Embryonic facial prominence (tissue), 1 donor: ENCODE measurements at regions not wholly inside any gene's neighbourhood (a gene's known extent, or its start where the extent isn't known, plus 50 kb on each side); places are given as distances from the start of the nearest gene placed in this dataset.

Experiments used
- DNase-seq: peaks from one replicate; pipeline ENCODE4 v3.0.0-alpha.2; 2016; ENCODE audit errors: extremely low spot score

DNA sequence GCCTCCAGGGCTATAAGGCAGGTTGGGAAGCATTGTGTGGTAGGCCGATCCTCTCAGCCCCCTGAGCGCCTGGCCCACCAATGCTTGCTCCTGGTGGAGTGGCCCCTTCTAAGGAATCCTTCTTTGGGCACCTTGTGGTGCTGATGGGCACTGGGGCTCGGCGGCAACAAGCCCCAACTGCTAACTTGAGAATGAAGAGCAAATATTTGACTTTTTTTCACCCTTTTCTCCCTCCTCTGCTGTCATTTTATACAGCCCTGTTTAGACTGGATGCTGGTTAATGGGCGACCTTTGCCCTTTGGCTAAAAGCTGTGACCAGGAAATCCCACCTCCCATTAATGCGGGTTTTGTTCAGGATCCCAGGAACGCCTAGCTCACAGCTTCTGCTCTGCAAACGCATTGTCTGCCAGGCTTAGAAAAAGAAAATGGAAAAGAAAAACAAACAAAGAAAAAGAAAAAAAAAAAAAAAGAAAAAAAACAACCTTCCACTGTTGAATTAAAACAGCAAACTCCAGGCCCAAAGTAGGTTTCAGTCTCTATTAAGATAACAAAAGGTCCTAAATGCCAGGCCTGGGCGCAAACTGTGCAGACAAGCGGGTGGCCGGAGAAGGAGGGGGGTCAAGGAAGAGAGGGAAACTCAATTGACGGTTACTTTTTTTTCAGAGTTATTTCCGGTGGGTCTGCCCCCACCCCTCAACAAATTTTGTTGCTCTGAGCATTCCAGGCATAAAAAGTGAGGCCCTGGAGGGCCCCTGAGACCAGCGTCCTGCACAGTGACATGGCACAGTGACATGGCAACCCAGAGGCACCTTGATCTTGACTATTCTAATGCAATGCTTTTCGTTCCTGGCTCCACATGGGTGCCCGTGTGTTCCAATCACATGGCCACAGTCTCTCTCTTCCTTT lies 301.4 kb downstream of the MAF start:
- no peak for DNase-seq

DNA sequence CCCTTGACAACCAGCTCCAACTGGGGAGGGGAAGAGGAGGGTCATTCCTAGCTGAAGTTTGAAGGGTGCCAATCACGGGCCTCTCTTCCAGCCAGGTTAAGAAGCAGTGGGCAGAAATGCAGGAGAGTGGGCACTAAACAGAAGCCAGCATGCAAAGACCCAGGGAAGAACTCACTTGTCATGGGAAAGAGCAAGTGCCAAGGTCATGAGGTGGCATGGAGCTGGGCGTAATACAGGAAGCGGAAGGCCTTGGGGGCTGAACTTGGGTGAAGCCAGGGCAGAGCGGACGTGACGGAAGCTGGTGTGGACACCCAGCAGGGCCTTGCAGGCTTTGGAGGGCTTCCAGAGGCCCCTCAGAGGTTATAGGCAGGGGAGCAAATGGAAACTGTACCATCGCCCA lies 302.1 kb downstream of the MAF start:
- no peak for DNase-seq

- DNase-seq: no peak
Measured at GRCh38 chr16:79297805-79298204, 302.7 kb downstream of the MAF start.

DNA sequence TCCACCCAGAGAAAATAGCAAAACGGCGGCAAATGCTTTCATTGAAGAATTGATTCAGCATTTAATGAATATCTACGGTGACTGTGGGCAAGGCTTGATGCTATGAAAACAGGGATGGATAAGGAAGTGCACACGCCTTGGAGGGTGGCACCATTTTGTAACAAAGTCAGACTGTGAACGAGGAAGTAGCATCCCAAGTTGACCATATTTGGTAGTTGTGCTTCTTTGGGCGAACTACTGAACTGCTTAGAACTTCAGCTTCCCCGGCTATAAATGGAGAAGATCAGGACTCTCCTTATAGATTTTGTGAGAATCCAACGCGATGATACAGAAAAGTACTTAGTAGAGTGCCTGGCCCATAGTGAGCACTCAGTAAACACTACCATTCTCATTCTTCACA lies 303.2 kb downstream of the MAF start:
- DNase-seq: no peak

DNA sequence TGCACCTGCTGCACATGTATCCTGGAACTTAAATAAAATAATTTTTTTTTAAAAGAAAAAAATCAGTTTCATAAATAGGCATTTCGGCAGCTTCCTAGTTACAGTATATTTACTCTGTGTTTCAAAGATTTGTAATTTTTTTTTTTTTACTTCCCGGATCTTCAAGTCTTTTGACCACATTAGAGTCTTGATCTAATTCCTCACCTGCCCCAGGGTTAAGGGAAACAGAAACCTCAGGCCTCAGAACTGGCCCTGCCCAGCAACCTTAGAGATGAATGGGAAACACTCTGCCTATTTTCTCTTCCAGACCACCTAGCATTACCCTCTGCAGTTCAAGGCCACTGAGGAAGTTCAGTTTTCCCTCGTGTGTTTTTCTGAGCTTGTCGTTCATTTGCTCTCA lies 304.0 kb downstream of the MAF start:
- DNase-seq: no peak

DNA sequence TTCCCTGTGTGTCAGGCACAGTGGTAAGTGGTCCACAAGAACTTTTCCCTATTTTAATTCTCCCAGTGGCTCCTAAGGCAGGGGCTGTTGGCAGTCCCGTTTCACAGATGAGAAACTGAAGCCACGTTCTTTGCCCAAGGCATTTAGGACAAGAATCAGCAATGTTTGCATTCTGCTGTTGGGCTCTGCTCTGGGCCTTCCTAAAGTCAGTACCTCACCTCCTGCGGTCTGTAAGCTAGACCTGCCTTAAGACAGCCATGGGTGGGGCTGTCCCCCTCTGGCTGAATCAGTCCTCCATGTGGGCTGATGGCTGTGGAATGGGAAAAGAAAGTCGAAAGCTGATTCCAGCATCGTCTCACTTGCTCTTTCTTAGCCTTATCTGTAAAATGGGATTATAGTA lies 304.8 kb downstream of the MAF start:
- no peak for DNase-seq

- no peak for DNase-seq
Measured at GRCh38 chr16:79295162-79295561, 305.4 kb downstream of the MAF start.

- no peak for DNase-seq
Measured at GRCh38 chr16:79294568-79294967, 306.0 kb downstream of the MAF start.

DNA sequence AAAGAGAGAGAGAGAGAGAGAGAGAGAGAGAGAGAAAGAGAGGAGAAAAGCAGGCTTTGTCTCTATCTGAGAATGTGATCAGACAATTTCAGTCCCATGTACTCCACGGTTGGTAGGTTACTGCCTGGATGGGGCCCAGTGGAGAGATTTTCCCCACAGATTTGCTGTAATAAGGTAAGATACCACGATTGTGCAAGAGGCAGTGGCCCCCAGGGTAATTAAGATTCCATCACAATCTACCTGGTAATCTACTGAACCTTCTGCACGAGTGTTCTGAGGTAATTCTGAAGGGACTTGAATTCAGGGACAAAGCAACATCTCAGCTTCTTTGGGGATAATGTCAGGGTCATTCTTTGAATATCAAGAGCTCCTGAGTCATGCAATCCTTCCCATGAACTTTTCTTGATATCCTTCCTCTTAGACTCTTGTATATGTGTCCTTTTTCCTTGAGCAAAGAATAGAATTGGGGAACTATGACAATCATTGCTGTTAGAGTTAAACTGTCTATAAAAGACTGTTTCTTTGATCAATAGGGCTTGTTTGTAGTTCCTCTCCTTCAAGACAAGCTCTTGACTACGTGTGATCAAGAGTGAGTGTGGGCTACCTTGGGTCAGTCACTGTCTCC lies 306.6 kb downstream of the MAF start:
- no peak for DNase-seq

DNA sequence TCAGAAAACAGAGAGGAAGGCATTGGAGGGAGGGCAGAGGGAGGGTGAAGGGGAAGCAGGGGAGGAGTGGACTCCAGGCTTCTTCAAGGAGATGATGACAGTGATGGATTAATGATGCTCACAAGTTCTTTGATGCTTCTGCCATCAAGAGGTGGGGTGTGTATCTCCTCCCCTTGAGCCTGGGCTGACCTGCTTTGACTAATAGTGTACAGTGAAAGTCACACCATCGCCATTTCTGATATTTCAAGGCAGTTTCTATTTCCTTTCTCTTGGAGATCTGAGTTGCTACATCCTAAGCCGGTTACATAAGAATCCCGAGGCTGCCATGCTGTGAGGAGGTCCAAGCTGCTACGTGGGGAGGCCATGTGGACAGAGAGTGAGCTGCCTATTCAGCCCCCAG lies 312.5 kb downstream of the MAF start:
- DNase-seq: no peak

DNA sequence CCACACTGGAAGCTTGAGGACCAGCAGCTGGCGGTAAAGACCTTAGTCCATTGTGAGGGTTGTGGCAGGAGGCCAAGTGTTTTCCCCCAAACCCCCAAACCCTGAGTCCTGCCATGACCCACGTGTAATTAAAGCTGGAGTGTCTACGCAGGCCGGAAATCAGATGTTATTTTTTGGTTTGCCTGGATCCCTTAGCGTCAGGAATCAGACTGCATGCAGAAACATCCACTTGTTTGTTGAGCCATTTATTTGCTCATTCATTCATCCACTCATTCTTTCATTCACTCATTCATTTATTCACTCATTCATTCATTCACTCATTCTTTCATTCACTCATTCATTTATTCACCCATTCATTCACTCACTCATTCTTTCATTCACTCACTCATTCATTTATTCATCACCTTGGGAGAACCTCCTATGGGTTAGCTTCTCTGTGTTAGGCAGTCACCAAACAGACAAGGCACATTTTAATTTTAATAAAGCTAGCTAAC lies 313.1 kb downstream of the MAF start:
- no peak for DNase-seq

- DNase-seq: no peak
Measured at GRCh38 chr16:79286646-79287423, 313.7 kb downstream of the MAF start.

- peak; percentile 24 for DNase-seq
Measured at GRCh38 chr16:79284766-79285165, 315.8 kb downstream of the MAF start.

- DNase-seq: no peak
Measured at GRCh38 chr16:79283578-79283977, 317.0 kb downstream of the MAF start.

GRCh38 chr16:79282806-79283205 lies 317.7 kb downstream of the MAF start:
- no peak for DNase-seq

GRCh38 chr16:79278506-79278905 lies 322.0 kb downstream of the MAF start:
- DNase-seq: no peak

DNA sequence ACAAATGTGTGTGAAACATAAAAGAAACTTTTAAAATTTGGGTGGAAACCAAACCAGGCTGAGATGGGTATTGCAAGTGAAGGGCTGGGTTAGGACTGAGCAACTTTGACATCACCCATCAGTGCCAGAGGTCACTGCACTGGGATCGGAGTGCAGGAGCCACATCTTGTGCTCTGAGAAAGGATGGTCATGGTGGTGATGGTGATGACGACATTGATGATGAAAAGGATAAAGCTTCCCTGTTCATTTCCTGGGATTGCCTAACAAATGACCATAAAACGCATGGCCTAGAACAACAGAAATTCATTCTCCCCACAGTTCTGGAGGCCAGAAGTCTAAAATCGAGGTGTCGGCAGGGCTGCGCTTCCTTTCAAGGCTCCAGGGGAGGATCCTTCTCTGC lies 324.0 kb downstream of the MAF start:
- DNase-seq: no peak

DNA sequence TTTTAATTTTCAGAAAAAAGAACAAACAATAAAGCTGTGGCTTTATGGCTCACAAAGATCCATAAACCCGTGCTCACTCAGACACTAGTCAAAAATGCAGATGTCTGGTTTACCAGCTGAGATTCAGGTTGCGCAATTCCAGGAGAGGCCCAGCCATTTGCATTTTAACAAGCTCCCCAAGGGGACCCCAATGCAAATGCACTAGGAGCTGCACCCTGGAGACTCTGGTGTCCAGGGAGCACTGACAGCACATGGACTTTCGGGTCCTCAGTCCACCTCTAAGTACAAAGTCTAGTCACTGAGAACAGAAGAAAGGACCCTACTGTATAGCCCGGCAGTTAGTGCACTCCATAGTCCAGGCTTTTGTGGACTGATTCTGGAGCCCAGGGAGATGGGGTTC lies 326.3 kb downstream of the MAF start:
- no peak for DNase-seq

DNA sequence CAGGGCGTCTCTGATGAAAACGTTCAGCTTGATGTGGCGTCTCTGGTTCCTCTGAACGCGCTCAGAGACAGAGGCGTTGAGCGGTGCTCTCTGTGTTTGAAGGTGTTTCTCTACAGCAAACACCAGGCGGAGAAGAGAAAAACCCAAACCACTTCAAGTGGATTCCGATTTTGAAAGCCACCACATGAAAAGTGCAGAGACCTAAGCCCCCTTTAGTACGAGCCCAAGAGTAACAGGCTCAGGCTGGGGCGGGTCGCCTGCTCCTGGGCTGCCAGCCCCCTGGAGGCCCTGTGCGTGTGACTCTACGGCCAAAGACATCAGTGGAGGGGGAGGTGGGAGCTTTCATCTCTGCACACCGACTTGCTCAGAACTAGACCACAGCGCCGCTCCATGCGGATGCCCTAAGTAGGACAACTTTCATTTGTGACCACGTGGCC lies 328.4 kb downstream of the MAF start:
- no peak for DNase-seq

GRCh38 chr16:79271583-79271982 lies 329.0 kb downstream of the MAF start:
- DNase-seq: no peak

- no peak for DNase-seq
Measured at GRCh38 chr16:79270011-79270410, 330.5 kb downstream of the MAF start.

GRCh38 chr16:79269211-79269863 lies 331.2 kb downstream of the MAF start:
- no peak for DNase-seq
